ENCODE measurements at regions not wholly inside any gene's neighbourhood (a gene's known extent, or its start where the extent isn't known, plus 50 kb on each side); places are given as distances from the start of the nearest gene placed in this dataset.
A peak's percentile ranks its signal among the peaks of the same experiment; 100 is the strongest.

- no peak for TF ChIP-seq CTCF (IDR thresholded peaks at IDR 0.05)
- DNase-seq (ENCODE audit: low spot score) = no peak
Measured at GRCh38 chr5:175598774-175599173, 59.1 kb upstream of the HRH2 start.

GRCh38 chr5:175599210-175599609, 58.7 kb upstream of the HRH2 start:
- no peaks in the 10 kb centered on the region for H3K36me3 ChIP-seq
- H3K27ac ChIP-seq = peak overlapping the region; percentile 58 to 88
- H3K4me3 ChIP-seq = no peak overlapping the region
- no peak for DNase-seq (ENCODE audit: low spot score)
- H3K4me1 ChIP-seq = peaks cover 0 to 12% of the 10 kb centered on the region in 2 donors
- H3K9me3 ChIP-seq = no peaks in the 10 kb centered on the region
- no peaks in the 10 kb centered on the region for H3K27me3 ChIP-seq
- TF ChIP-seq CTCF (IDR thresholded peaks at IDR 0.05) = no peak

More at GRCh38 chr5:175598774-175599173, 59.1 kb upstream of the HRH2 start:
- no peak overlapping the region for H3K4me3 ChIP-seq
- no peaks in the 10 kb centered on the region for H3K27me3 ChIP-seq
- peak overlapping the region; percentile 58 to 88 for H3K27ac ChIP-seq
- H3K4me1 ChIP-seq = peaks cover 0 to 12% of the 10 kb centered on the region in 2 donors
- H3K9me3 ChIP-seq = no peaks in the 10 kb centered on the region
- no peaks in the 10 kb centered on the region for H3K36me3 ChIP-seq

- H3K27me3 ChIP-seq = no peaks in the 10 kb centered on the region
- no peak for TF ChIP-seq CTCF (IDR thresholded peaks at IDR 0.05)
- H3K27ac ChIP-seq = peak overlapping the region; percentile 23 to 64
- no peaks in the 10 kb centered on the region for H3K4me1 ChIP-seq
- no peaks in the 10 kb centered on the region for H3K36me3 ChIP-seq
- no peaks in the 10 kb centered on the region for H3K9me3 ChIP-seq
- no peak overlapping the region for H3K4me3 ChIP-seq
- no peak for DNase-seq (ENCODE audit: low spot score)
Measured at GRCh38 chr5:175603987-175604739, 53.7 kb upstream of the HRH2 start.

GRCh38 chr5:175606409-175606808, 51.5 kb upstream of the HRH2 start:
- DNase-seq (ENCODE audit: low spot score) = no peak
- no peaks in the 10 kb centered on the region for H3K9me3 ChIP-seq
- no peaks in the 10 kb centered on the region for H3K36me3 ChIP-seq
- no peaks in the 10 kb centered on the region for H3K27me3 ChIP-seq
- H3K27ac ChIP-seq = no peak overlapping the region
- H3K4me1 ChIP-seq = no peaks in the 10 kb centered on the region
- H3K4me3 ChIP-seq = no peak overlapping the region
- TF ChIP-seq CTCF (IDR thresholded peaks at IDR 0.05) = no peak
